ENCODE measurements at regions not wholly inside any gene's neighbourhood (a gene's known extent, or its start where the extent isn't known, plus 50 kb on each side); places are given as distances from the start of the nearest gene placed in this dataset.

- no peak overlapping the region for H3K4me3 ChIP-seq (ENCODE audit: low read depth, low read length)
- no peak for TF ChIP-seq CTCF (IDR thresholded peaks at IDR 0.05; ENCODE audit: low read depth, low read length)
These were observed 318.4 kb downstream of the DHX15 start for GRCh38 chr4:24265989-24266388.

GRCh38 chr4:24262616-24263015 is 321.7 kb downstream of the DHX15 start:
- no peak for TF ChIP-seq CTCF (IDR thresholded peaks at IDR 0.05; ENCODE audit: low read depth, low read length)
- H3K4me3 ChIP-seq (ENCODE audit: low read depth, low read length), result no peak overlapping the region

GRCh38 chr4:24262084-24262483 is 322.3 kb downstream of the DHX15 start:
- no peak for TF ChIP-seq CTCF (IDR thresholded peaks at IDR 0.05; ENCODE audit: low read depth, low read length)
- H3K4me3 ChIP-seq (ENCODE audit: low read depth, low read length), result no peak overlapping the region

- no peak overlapping the region for H3K4me3 ChIP-seq (ENCODE audit: low read depth, low read length)
- no peak for TF ChIP-seq CTCF (IDR thresholded peaks at IDR 0.05; ENCODE audit: low read depth, low read length)
These were observed 323.3 kb downstream of the DHX15 start for GRCh38 chr4:24260923-24261564.

- TF ChIP-seq CTCF (IDR thresholded peaks at IDR 0.05; ENCODE audit: low read depth, low read length), result no peak
- H3K4me3 ChIP-seq (ENCODE audit: low read depth, low read length), result no peak overlapping the region
These were observed 324.1 kb downstream of the DHX15 start for GRCh38 chr4:24260133-24260715.

GRCh38 chr4:24256547-24256946 is 327.8 kb downstream of the DHX15 start:
- TF ChIP-seq CTCF (IDR thresholded peaks at IDR 0.05; ENCODE audit: low read depth, low read length), result no peak
- H3K4me3 ChIP-seq (ENCODE audit: low read depth, low read length), result no peak overlapping the region

GRCh38 chr4:24256066-24256465 is 328.3 kb downstream of the DHX15 start:
- TF ChIP-seq CTCF (IDR thresholded peaks at IDR 0.05; ENCODE audit: low read depth, low read length), result no peak
- no peak overlapping the region for H3K4me3 ChIP-seq (ENCODE audit: low read depth, low read length)
